Liver (tissue), 8 donors: ENCODE measurements at regions not wholly inside any gene's neighbourhood (a gene's known extent, or its start where the extent isn't known, plus 50 kb on each side); places are given as distances from the start of the nearest gene placed in this dataset.

Source experiments
- DNase-seq: peaks from one replicate; pipeline ENCODE4 v3.0.0-alpha.2; 2017; ENCODE audit warnings: low spot score
- H3K27ac ChIP-seq, 2 donors: one replicate each; pipeline ENCODE4 v1.7.0; 2013; ENCODE audit warnings: inconsistent platforms in 2 of 2, low read length in 2 of 2, control low read depth in 1 of 2, low read depth in 1 of 2, mild to moderate bottlenecking in 1 of 2
- H3K27me3 ChIP-seq, 4 donors: one replicate each; pipeline versions ENCODE4 v1.6.1 to v1.7.0; 2013; ENCODE audit warnings: low read length in 3 of 4, inconsistent platforms in 1 of 4, mild to moderate bottlenecking in 1 of 4, moderate library complexity in 1 of 4; ENCODE audit not compliant: control insufficient read depth in 4 of 4, insufficient read depth in 4 of 4
- H3K36me3 ChIP-seq, 4 donors: one replicate each; pipeline versions ENCODE4 v1.6.1 to v1.7.0; 2013; ENCODE audit warnings: low read length in 3 of 4, mild to moderate bottlenecking in 3 of 4, low read depth in 1 of 4, moderate library complexity in 1 of 4; ENCODE audit not compliant: control insufficient read depth in 4 of 4, insufficient read depth in 3 of 4
- H3K4me1 ChIP-seq, 4 donors: one replicate each; pipeline versions ENCODE4 v1.6.1 to v1.7.0; 2013; ENCODE audit warnings: low read length in 3 of 4, mild to moderate bottlenecking in 3 of 4, moderate library complexity in 1 of 4; ENCODE audit not compliant: control insufficient read depth in 4 of 4, insufficient read depth in 4 of 4
- H3K4me3 ChIP-seq, 3 donors: one replicate each; pipeline versions ENCODE4 v1.6.1 to v1.7.0; 2013; ENCODE audit warnings: low read length in 3 of 3, control low read depth in 1 of 3, low read depth in 1 of 3, mild to moderate bottlenecking in 1 of 3
- H3K9ac ChIP-seq, 2 donors: one replicate each; pipeline ENCODE4 v1.7.0; 2013; ENCODE audit warnings: low read length in 2 of 2, mild to moderate bottlenecking in 2 of 2, moderate library complexity in 2 of 2, control low read depth in 1 of 2, low read depth in 1 of 2
- H3K9me3 ChIP-seq, 4 donors: one replicate each; pipeline versions ENCODE4 v1.6.1 to v1.7.0; 2013; ENCODE audit warnings: low read length in 3 of 4; ENCODE audit not compliant: control insufficient read depth in 4 of 4
- ATF3 ChIP-seq: IDR thresholded peaks from 2 replicates; pipeline ENCODE4 v1.6.1; 2016; ENCODE audit warnings: antibody characterized with exemption
- CTCF ChIP-seq: fragments of 150-350 bp; IDR thresholded peaks from 2 replicates; pipeline ENCODE4 v1.5.1; 2017; ENCODE audit warnings: improper control_type of control experiment, low read depth, low read length; ENCODE audit not compliant: missing input control
- EGR1 ChIP-seq, 2 donors: IDR thresholded peaks; 2 replicates each; pipeline ENCODE4 v1.6.1; 2016 to 2018; ENCODE audit warnings: antibody characterized with exemption in 2 of 2, low read depth in 2 of 2
- FOXA1 ChIP-seq: IDR thresholded peaks from 2 replicates; pipeline ENCODE4 v1.6.1; 2016; ENCODE audit warnings: antibody characterized with exemption
- FOXA2 ChIP-seq: IDR thresholded peaks from 2 replicates; pipeline ENCODE4 v1.6.1; 2016; ENCODE audit warnings: antibody characterized with exemption
- GABPA ChIP-seq, 2 donors: IDR thresholded peaks in 1 of 2; conservative IDR thresholded peaks in 1 of 2; 2 replicates each; pipeline ENCODE4 v1.6.1; 2016; ENCODE audit warnings: antibody characterized with exemption in 2 of 2, mild to moderate bottlenecking in 1 of 2, moderate library complexity in 1 of 2
- HNF4A ChIP-seq, 2 donors: conservative IDR thresholded peaks; 2 replicates each; pipeline ENCODE4 v1.6.1; 2016; ENCODE audit warnings: antibody characterized with exemption in 2 of 2, mild to moderate bottlenecking in 2 of 2
- HNF4G ChIP-seq: IDR thresholded peaks from 2 replicates; pipeline ENCODE4 v1.6.1; 2016; ENCODE audit warnings: antibody characterized with exemption
- JUND ChIP-seq, 2 donors: IDR thresholded peaks; 2 replicates each; pipeline ENCODE4 v1.6.1; 2016; ENCODE audit warnings: antibody characterized with exemption in 2 of 2
- NR2F2 ChIP-seq: IDR thresholded peaks from 2 replicates; pipeline ENCODE4 v1.6.1; 2016; ENCODE audit warnings: antibody characterized with exemption
- RAD21 ChIP-seq, 2 donors: IDR thresholded peaks; 2 replicates each; pipeline ENCODE4 v1.6.1; 2016; ENCODE audit warnings: antibody characterized with exemption in 2 of 2, mild to moderate bottlenecking in 2 of 2
- RXRA ChIP-seq, 2 donors: IDR thresholded peaks; 2 replicates each; pipeline ENCODE4 v1.6.1; 2017 to 2018; ENCODE audit warnings: antibody characterized with exemption in 2 of 2, mild to moderate bottlenecking in 1 of 2
- SP1 ChIP-seq: IDR thresholded peaks from 2 replicates; pipeline ENCODE4 v1.6.1; 2018; ENCODE audit warnings: antibody characterized with exemption, mild to moderate bottlenecking
- TAF1 ChIP-seq: conservative IDR thresholded peaks from 2 replicates; pipeline ENCODE4 v1.6.1; 2016; ENCODE audit warnings: antibody characterized with exemption, mild to moderate bottlenecking
- YY1 ChIP-seq: IDR thresholded peaks from 2 replicates; pipeline ENCODE4 v1.6.1; 2016; ENCODE audit warnings: antibody characterized with exemption, mild to moderate bottlenecking
- ZBTB33 ChIP-seq: IDR thresholded peaks from 2 replicates; pipeline ENCODE4 v1.6.1; 2016; ENCODE audit warnings: antibody characterized with exemption
- WGBS: extraction: QIAGEN DNeasy Blood & Tissue Kit; methylation state at CpG from one replicate; pipeline ENCODE4 v1.1.7; 2013; 5-methylcytosine and 5-hydroxymethylcytosine counted together
- TF ChIP-seq, protein P1 (sequence below): IDR thresholded peaks from 2 replicates; pipeline ENCODE4 v1.6.1; 2016; ENCODE audit warnings: antibody characterized with exemption, mild to moderate bottlenecking
- TF ChIP-seq, protein P2 (sequence below): IDR thresholded peaks from 2 replicates; pipeline ENCODE4 v1.6.1; 2016; ENCODE audit warnings: antibody characterized with exemption
- donor health status: healthy.
- donor health status: healthy.
- donor health status: healthy.
- donor health status: healthy.
- donor health status: healthy.

DNA sequence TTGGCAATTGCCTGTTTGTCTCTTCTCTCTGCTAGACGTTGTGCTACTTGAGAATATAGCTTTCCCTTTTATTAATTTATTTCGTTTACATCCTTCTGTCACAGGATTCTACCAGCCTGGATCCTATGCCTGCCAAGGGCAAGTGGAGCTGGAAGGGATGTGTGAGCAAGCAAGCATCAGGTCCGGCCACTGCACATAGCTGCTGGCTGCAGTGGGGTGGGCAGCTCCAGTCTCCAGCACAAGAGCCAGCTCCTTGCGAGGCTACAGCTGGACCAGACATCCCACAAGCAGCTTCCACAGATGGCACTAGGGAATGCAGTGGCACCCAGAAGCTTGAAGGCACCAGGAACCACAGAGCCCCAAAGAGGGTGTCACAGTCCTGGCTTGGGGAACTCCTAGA, 225.0 kb downstream of the KCNC2 start:
- Histone ChIP-seq H3K36me3 (no peaks in the 10 kb centered on the region), H3K9me3 (no peaks in the 10 kb centered on the region), H3K4me1 (peaks cover 2 to 37% (median 26%) of the 10 kb centered on the region in 4 donors), H3K9ac (peak overlapping the region in 1 of 2 donors; percentile 9), H3K27me3 (no peaks in the 10 kb centered on the region), H3K4me3 (no peak overlapping the region), H3K27ac (no peak overlapping the region)
- 60% methylated on average over 4 of the region's 4 CpGs for WGBS
- no peak for DNase-seq
- TF ChIP-seq RXRA (IDR thresholded peaks at IDR 0.05) (no peak), HNF4G (no peak)

DNA sequence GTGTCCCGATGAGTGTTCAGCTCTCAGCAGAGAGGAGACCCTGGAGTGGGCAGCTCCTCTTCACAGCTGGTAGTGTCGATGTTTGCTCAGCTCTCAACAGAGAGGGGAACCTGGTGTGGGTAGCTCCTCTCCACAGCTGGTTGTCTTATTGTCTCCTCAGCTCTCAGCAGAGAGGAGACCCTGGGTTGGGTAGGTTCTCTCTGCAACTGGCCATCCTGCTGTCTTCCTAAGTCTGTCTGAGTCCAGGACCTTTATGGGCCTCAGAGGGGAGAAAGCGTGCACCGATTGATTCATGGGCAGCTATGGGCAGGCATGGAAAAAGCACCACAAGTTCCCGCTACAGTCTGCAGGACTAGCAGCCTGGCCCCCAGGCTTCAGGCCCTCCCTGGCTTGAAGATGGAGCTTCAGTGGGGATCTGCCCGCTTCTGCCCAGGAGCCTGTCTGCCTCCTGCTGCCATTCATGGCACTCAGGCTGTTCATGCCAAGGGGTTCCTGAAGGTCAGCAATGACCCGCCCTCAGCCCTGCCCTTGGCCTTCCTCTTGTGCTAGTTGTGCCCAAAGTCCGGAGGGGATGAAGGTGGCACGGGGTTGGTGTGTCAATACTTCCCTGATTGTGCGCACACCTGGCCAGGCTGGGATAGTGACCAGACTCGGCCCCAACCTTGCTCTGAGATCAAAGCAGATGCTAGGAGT, 224.2 kb downstream of the KCNC2 start:
- no peak for DNase-seq
- Histone ChIP-seq H3K4me1 (peaks cover 2 to 37% (median 26%) of the 10 kb centered on the region in 4 donors), H3K27me3 (no peaks in the 10 kb centered on the region), H3K9ac (no peak overlapping the region), H3K9me3 (no peaks in the 10 kb centered on the region), H3K4me3 (no peak overlapping the region), H3K27ac (peak overlapping the region in 1 of 2 donors; percentile 37), H3K36me3 (no peaks in the 10 kb centered on the region)
- peak; percentile 80 to 88 for TF ChIP-seq RXRA (IDR thresholded peaks at IDR 0.05)
- peak; percentile 22 for TF ChIP-seq FOXA1
- TF ChIP-seq CTCF: no peak
- TF ChIP-seq SP1: peak; percentile 70
- no peak for TF ChIP-seq JUND (IDR thresholded peaks at IDR 0.05)
- peak; percentile 38 for TF ChIP-seq NR2F2
- peak; percentile 48 for TF ChIP-seq YY1
- TF ChIP-seq, protein P1, sequence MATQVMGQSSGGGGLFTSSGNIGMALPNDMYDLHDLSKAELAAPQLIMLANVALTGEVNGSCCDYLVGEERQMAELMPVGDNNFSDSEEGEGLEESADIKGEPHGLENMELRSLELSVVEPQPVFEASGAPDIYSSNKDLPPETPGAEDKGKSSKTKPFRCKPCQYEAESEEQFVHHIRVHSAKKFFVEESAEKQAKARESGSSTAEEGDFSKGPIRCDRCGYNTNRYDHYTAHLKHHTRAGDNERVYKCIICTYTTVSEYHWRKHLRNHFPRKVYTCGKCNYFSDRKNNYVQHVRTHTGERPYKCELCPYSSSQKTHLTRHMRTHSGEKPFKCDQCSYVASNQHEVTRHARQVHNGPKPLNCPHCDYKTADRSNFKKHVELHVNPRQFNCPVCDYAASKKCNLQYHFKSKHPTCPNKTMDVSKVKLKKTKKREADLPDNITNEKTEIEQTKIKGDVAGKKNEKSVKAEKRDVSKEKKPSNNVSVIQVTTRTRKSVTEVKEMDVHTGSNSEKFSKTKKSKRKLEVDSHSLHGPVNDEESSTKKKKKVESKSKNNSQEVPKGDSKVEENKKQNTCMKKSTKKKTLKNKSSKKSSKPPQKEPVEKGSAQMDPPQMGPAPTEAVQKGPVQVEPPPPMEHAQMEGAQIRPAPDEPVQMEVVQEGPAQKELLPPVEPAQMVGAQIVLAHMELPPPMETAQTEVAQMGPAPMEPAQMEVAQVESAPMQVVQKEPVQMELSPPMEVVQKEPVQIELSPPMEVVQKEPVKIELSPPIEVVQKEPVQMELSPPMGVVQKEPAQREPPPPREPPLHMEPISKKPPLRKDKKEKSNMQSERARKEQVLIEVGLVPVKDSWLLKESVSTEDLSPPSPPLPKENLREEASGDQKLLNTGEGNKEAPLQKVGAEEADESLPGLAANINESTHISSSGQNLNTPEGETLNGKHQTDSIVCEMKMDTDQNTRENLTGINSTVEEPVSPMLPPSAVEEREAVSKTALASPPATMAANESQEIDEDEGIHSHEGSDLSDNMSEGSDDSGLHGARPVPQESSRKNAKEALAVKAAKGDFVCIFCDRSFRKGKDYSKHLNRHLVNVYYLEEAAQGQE: no peak
- TF ChIP-seq EGR1 (IDR thresholded peaks at IDR 0.05; ENCODE audit: low read depth in 2 of 2): no peak
- TF ChIP-seq HNF4G: peak; percentile 74
- no peak for TF ChIP-seq GABPA (IDR thresholded peaks at IDR 0.05 in 1 of 2, conservative IDR thresholded peaks at IDR 0.05 in 1 of 2)
- TF ChIP-seq ZBTB33: no peak
- peak; percentile 78 to 91 for TF ChIP-seq HNF4A (conservative IDR thresholded peaks at IDR 0.05)
- TF ChIP-seq FOXA2: no peak
- TF ChIP-seq ATF3: no peak
- TF ChIP-seq, protein P2, sequence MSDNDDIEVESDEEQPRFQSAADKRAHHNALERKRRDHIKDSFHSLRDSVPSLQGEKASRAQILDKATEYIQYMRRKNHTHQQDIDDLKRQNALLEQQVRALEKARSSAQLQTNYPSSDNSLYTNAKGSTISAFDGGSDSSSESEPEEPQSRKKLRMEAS: no peak
- no peak for TF ChIP-seq TAF1
- TF ChIP-seq RAD21 (IDR thresholded peaks at IDR 0.05): peak in 1 of 2 donors; percentile 38
- WGBS: 66% methylated on average over 11 of the region's 11 CpGs
